ENCODE measurements at regions not wholly inside any gene's neighbourhood (a gene's known extent, or its start where the extent isn't known, plus 50 kb on each side); places are given as distances from the start of the nearest gene placed in this dataset.

- Histone ChIP-seq H3K56ac (replicated peaks; ENCODE audit: insufficient read length, low read depth, low read length) (no peak overlapping the region), H2BK12ac (ENCODE audit: low read depth, low read length) (no peak overlapping the region), H3K18ac (ENCODE audit: extremely low read depth, low read length) (no peak overlapping the region), H4K5ac (ENCODE audit: insufficient read length, low read depth, low read length) (no peak overlapping the region), H2BK20ac (ENCODE audit: low read length) (no peak overlapping the region), H3K4me1 (replicated peaks in 1 of 4; ENCODE audit: control insufficient read depth in 3 of 4, insufficient read depth in 4 of 4, low read length in 3 of 4) (peaks cover 0 to 2% (median 0%) of the 10 kb centered on the region in 4 experiments; a peak in 3 of 7 replicates), H2BK5ac (ENCODE audit: low read depth, low read length) (no peak overlapping the region), H3K4ac (replicated peaks; ENCODE audit: insufficient read length, low read depth, low read length) (no peak overlapping the region), H3K27me3 (replicated peaks in 1 of 4; ENCODE audit: control insufficient read depth in 3 of 4, extremely low read depth in 1 of 4, insufficient read depth in 3 of 4, low read length in 3 of 4) (no peaks in the 10 kb centered on the region), H2BK15ac (ENCODE audit: low read length) (no peak overlapping the region), H3K9ac (replicated peaks in 1 of 4; ENCODE audit: extremely low read depth in 1 of 4, low read depth in 3 of 4, low read length in 3 of 4) (no peak overlapping the region), H3K79me1 (ENCODE audit: low read depth, low read length) (no peaks in the 10 kb centered on the region), H3K27ac (ENCODE audit: low read depth, low read length) (no peak overlapping the region), H2AFZ (ENCODE audit: low read length) (no peak overlapping the region), H3K4me3 (ENCODE audit: extremely low read depth in 1 of 4, insufficient read depth in 2 of 4, low read depth in 3 of 4, low read length in 4 of 4) (no peak overlapping the region), H3K23me2 (ENCODE audit: low read depth, low read length) (no peaks in the 10 kb centered on the region), H2AK5ac (ENCODE audit: low read depth, low read length) (no peak overlapping the region), H3K4me2 (ENCODE audit: insufficient read depth in 1 of 2, low read depth in 2 of 2, low read length in 2 of 2) (no peak overlapping the region), H3K36me3 (ENCODE audit: control insufficient read depth in 2 of 4, insufficient read depth in 4 of 4, low read length in 3 of 4) (no peaks in the 10 kb centered on the region), H3K14ac (ENCODE audit: insufficient read length) (no peak overlapping the region), H3K23ac (ENCODE audit: insufficient read length) (no peak overlapping the region), H2BK120ac (replicated peaks; ENCODE audit: low read depth, low read length) (no peak overlapping the region), H4K91ac (replicated peaks; ENCODE audit: insufficient read length, low read length) (no peak overlapping the region), H3K9me3 (ENCODE audit: insufficient read depth in 2 of 2, low read depth in 1 of 2, low read length in 1 of 2) (no peaks in the 10 kb centered on the region), H4K20me1 (replicated peaks in 1 of 2; ENCODE audit: control insufficient read depth in 1 of 2, insufficient read depth in 2 of 2, low read length in 2 of 2) (no peaks in the 10 kb centered on the region), H3K79me2 (ENCODE audit: control insufficient read depth in 1 of 2, insufficient read depth in 2 of 2, low read length in 2 of 2) (no peaks in the 10 kb centered on the region), H4K8ac (ENCODE audit: extremely low read depth, insufficient read depth, low read length) (no peak overlapping the region)
- 83% methylated on average over 1 of the region's 1 CpG; no CpG with 5 or more reads in 1 of the 2 experiments for WGBS, 2 experiments (ENCODE audit: extremely low coverage in 1 of 2, insufficient coverage in 1 of 2, insufficient read length in 1 of 2, insufficient replicate concordance in 2 of 2, low coverage in 1 of 2, low lambda C conversion rate in 2 of 2, missing lambda C conversion rate in 1 of 2)
- ChIA-PET CTCF (ENCODE audit: partially characterized antibody) (no interaction called here), POLR2A (ENCODE audit: partially characterized antibody) (no interaction called here)
- no peak for DNase-seq (ENCODE audit: low read depth in 1 of 2, low spot score in 2 of 2)
- no peak for FAIRE-seq
- no peak for TF ChIP-seq CREB1 (IDR thresholded peaks at IDR 0.05)
- no peak for TF ChIP-seq JUND (IDR thresholded peaks at IDR 0.05; ENCODE audit: low read length)
- no peak for TF ChIP-seq ZNF274 (IDR thresholded peaks at IDR 0.05; ENCODE audit: borderline replicate concordance, extremely low read depth, low read length)
- TF ChIP-seq SIX5 (IDR thresholded peaks at IDR 0.05; ENCODE audit: low read depth, low read length), result no peak
- no peak for TF ChIP-seq BACH1 (IDR thresholded peaks at IDR 0.05; ENCODE audit: low read length)
- no peak for TF ChIP-seq JUN (IDR thresholded peaks at IDR 0.05; ENCODE audit: low read depth, low read length)
- no peak for TF ChIP-seq EGR1 (IDR thresholded peaks at IDR 0.05; ENCODE audit: borderline replicate concordance, low read depth, low read length)
- no peak for TF ChIP-seq HDAC2 (IDR thresholded peaks at IDR 0.05; ENCODE audit: borderline replicate concordance in 1 of 2, low read depth in 2 of 2, low read length in 2 of 2)
These were observed 70.4 kb upstream of the THRB start for GRCh38 chr3:24565053-24565452.

All from H1 (cell line).